ENCODE measurements at regions not wholly inside any gene's neighbourhood (a gene's known extent, or its start where the extent isn't known, plus 50 kb on each side); places are given as distances from the start of the nearest gene placed in this dataset.

DNA sequence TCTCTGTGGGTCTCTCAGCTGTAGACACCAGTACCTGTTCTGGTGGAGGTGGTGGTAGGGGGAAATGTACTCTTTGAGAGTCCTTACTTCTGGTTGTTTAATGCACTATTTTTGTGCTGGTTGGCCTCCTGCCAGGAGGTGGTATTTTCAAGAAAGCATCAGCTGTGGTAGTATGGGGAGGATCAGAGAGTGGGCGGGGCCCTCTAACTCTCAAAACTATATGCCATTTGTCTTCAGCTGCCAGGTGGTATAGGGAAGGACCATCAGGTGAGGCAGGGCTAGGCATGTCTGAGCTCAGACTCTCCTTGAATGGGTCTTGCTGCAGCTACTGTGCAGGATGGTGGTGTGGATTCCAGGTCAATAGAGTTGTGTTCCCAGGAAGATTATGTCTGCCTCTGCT, 1100.8 kb downstream of the CNTNAP5 start:
- TF ChIP-seq, protein P1, sequence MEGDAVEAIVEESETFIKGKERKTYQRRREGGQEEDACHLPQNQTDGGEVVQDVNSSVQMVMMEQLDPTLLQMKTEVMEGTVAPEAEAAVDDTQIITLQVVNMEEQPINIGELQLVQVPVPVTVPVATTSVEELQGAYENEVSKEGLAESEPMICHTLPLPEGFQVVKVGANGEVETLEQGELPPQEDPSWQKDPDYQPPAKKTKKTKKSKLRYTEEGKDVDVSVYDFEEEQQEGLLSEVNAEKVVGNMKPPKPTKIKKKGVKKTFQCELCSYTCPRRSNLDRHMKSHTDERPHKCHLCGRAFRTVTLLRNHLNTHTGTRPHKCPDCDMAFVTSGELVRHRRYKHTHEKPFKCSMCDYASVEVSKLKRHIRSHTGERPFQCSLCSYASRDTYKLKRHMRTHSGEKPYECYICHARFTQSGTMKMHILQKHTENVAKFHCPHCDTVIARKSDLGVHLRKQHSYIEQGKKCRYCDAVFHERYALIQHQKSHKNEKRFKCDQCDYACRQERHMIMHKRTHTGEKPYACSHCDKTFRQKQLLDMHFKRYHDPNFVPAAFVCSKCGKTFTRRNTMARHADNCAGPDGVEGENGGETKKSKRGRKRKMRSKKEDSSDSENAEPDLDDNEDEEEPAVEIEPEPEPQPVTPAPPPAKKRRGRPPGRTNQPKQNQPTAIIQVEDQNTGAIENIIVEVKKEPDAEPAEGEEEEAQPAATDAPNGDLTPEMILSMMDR (conservative IDR thresholded peaks at IDR 0.05; ENCODE audit: low read depth in 2 of 2): no peak
- no peak for TF ChIP-seq EZH2 (IDR thresholded peaks at IDR 0.05; ENCODE audit: low read depth, unreplicated experiment)
- TF ChIP-seq, protein P2, sequence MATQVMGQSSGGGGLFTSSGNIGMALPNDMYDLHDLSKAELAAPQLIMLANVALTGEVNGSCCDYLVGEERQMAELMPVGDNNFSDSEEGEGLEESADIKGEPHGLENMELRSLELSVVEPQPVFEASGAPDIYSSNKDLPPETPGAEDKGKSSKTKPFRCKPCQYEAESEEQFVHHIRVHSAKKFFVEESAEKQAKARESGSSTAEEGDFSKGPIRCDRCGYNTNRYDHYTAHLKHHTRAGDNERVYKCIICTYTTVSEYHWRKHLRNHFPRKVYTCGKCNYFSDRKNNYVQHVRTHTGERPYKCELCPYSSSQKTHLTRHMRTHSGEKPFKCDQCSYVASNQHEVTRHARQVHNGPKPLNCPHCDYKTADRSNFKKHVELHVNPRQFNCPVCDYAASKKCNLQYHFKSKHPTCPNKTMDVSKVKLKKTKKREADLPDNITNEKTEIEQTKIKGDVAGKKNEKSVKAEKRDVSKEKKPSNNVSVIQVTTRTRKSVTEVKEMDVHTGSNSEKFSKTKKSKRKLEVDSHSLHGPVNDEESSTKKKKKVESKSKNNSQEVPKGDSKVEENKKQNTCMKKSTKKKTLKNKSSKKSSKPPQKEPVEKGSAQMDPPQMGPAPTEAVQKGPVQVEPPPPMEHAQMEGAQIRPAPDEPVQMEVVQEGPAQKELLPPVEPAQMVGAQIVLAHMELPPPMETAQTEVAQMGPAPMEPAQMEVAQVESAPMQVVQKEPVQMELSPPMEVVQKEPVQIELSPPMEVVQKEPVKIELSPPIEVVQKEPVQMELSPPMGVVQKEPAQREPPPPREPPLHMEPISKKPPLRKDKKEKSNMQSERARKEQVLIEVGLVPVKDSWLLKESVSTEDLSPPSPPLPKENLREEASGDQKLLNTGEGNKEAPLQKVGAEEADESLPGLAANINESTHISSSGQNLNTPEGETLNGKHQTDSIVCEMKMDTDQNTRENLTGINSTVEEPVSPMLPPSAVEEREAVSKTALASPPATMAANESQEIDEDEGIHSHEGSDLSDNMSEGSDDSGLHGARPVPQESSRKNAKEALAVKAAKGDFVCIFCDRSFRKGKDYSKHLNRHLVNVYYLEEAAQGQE (IDR thresholded peaks at IDR 0.05; ENCODE audit: unreplicated experiment): no peak
- no peak for TF ChIP-seq STAT1 (IDR thresholded peaks at IDR 0.05; ENCODE audit: unreplicated experiment)
- no peak for TF ChIP-seq NANOG (IDR thresholded peaks at IDR 0.05; ENCODE audit: borderline replicate concordance)
- TF ChIP-seq POLR2AphosphoS5 (IDR thresholded peaks at IDR 0.05; ENCODE audit: low read depth): no peak
- TF ChIP-seq EZH2phosphoT487 (IDR thresholded peaks at IDR 0.05; ENCODE audit: unreplicated experiment): no peak
- no peak for TF ChIP-seq JUNB (IDR thresholded peaks at IDR 0.05; ENCODE audit: unreplicated experiment)
- TF ChIP-seq CREB1 (CRISPR knock-in tag; IDR thresholded peaks at IDR 0.05; ENCODE audit: low read depth): no peak
- TF ChIP-seq, protein P3, sequence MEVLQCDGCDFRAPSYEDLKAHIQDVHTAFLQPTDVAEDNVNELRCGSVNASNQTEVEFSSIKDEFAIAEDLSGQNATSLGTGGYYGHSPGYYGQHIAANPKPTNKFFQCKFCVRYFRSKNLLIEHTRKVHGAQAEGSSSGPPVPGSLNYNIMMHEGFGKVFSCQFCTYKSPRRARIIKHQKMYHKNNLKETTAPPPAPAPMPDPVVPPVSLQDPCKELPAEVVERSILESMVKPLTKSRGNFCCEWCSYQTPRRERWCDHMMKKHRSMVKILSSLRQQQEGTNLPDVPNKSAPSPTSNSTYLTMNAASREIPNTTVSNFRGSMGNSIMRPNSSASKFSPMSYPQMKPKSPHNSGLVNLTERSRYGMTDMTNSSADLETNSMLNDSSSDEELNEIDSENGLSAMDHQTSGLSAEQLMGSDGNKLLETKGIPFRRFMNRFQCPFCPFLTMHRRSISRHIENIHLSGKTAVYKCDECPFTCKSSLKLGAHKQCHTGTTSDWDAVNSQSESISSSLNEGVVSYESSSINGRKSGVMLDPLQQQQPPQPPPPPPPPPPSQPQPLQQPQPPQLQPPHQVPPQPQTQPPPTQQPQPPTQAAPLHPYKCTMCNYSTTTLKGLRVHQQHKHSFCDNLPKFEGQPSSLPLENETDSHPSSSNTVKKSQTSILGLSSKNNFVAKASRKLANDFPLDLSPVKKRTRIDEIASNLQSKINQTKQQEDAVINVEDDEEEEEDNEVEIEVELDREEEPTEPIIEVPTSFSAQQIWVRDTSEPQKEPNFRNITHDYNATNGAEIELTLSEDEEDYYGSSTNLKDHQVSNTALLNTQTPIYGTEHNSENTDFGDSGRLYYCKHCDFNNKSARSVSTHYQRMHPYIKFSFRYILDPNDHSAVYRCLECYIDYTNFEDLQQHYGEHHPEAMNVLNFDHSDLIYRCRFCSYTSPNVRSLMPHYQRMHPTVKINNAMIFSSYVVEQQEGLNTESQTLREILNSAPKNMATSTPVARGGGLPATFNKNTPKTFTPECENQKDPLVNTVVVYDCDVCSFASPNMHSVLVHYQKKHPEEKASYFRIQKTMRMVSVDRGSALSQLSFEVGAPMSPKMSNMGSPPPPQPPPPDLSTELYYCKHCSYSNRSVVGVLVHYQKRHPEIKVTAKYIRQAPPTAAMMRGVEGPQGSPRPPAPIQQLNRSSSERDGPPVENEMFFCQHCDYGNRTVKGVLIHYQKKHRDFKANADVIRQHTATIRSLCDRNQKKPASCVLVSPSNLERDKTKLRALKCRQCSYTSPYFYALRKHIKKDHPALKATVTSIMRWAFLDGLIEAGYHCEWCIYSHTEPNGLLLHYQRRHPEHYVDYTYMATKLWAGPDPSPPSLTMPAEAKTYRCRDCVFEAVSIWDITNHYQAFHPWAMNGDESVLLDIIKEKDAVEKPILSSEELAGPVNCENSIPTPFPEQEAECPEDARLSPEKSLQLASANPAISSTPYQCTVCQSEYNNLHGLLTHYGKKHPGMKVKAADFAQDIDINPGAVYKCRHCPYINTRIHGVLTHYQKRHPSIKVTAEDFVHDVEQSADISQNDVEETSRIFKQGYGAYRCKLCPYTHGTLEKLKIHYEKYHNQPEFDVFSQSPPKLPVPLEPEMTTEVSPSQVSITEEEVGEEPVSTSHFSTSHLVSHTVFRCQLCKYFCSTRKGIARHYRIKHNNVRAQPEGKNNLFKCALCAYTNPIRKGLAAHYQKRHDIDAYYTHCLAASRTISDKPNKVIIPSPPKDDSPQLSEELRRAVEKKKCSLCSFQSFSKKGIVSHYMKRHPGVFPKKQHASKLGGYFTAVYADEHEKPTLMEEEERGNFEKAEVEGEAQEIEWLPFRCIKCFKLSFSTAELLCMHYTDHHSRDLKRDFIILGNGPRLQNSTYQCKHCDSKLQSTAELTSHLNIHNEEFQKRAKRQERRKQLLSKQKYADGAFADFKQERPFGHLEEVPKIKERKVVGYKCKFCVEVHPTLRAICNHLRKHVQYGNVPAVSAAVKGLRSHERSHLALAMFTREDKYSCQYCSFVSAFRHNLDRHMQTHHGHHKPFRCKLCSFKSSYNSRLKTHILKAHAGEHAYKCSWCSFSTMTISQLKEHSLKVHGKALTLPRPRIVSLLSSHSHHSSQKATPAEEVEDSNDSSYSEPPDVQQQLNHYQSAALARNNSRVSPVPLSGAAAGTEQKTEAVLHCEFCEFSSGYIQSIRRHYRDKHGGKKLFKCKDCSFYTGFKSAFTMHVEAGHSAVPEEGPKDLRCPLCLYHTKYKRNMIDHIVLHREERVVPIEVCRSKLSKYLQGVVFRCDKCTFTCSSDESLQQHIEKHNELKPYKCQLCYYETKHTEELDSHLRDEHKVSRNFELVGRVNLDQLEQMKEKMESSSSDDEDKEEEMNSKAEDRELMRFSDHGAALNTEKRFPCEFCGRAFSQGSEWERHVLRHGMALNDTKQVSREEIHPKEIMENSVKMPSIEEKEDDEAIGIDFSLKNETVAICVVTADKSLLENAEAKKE (CRISPR knock-in tag; IDR thresholded peaks at IDR 0.05): no peak
- TF ChIP-seq ZNF114 (CRISPR knock-in tag; IDR thresholded peaks at IDR 0.05): no peak
- no peak for TF ChIP-seq ZNF331 (CRISPR knock-in tag; IDR thresholded peaks at IDR 0.05; ENCODE audit: low read depth)
- TF ChIP-seq, protein P4, sequence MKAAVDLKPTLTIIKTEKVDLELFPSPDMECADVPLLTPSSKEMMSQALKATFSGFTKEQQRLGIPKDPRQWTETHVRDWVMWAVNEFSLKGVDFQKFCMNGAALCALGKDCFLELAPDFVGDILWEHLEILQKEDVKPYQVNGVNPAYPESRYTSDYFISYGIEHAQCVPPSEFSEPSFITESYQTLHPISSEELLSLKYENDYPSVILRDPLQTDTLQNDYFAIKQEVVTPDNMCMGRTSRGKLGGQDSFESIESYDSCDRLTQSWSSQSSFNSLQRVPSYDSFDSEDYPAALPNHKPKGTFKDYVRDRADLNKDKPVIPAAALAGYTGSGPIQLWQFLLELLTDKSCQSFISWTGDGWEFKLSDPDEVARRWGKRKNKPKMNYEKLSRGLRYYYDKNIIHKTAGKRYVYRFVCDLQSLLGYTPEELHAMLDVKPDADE (IDR thresholded peaks at IDR 0.05): no peak
